DMS53 (cell line): ENCODE measurements at regions not wholly inside any gene's neighbourhood (a gene's known extent, or its start where the extent isn't known, plus 50 kb on each side); places are given as distances from the start of the nearest gene placed in this dataset.

Experiments
- DNase-seq: peaks from one replicate; lab custom pipeline; 2025; lab: John Stamatoyannopoulos, UW

- DNase-seq: no peak
These were observed 196.3 kb downstream of the PSAT1 start for GRCh38 chr9:78493166-78493742.

DNA sequence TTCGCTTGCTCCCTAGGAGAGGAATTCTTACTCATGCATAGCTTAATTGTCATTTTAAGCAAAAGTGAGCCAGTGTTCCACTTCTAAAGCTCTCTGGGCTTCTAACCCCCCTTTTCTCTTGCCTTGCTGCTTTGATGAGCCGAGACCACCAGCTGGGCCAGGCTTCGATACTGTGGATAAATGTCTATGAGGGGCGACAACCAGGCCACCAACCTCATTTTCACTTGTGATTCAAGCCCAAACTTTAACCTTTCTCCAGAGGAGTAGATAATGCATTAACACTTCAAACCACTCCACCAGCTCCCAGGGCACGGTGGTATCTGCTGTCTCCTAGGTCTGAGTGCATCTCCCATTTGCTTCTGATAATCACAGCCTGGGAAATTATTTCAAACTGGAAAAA lies 205.6 kb downstream of the PSAT1 start:
- no peak for DNase-seq

DNA sequence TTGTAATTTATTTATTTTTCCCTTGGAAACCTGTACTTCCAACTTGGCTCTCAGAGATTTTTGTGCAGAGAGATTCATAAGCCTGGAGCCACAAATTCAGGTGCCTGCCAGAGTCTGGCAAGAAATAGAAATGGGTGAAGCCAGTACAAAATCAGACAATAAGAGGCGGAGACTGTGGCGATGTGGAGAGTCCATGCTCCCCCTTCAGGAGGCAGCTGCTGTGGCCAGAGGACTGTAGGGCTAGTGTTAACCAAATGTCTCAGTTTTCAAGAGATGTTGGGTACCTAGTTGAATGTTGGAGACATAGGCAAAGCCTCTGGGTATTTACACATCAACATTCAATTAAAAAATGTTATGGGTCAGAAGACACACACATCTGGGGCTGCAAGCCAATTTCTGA lies 208.6 kb downstream of the PSAT1 start:
- no peak for DNase-seq

DNA sequence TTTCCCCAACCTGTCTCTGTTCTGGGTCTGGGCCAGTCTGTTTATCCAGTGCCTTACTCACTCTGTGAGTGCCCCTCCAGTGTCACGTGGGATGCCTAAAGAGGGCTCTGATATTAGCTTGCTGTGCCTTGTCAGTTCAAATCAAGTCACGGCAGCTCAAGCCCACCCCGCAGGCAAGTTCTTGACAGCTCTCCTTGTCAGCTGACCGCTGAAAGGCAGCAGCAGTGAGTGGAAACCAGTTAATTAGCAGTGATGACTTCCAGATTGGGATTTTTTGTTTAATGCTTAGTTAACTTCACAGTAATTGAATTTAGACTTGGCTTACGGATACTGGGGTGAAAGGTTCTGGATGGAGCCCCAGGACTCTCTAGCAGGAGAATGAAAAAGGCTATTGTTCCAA lies 210.1 kb downstream of the PSAT1 start:
- DNase-seq: no peak

DNA sequence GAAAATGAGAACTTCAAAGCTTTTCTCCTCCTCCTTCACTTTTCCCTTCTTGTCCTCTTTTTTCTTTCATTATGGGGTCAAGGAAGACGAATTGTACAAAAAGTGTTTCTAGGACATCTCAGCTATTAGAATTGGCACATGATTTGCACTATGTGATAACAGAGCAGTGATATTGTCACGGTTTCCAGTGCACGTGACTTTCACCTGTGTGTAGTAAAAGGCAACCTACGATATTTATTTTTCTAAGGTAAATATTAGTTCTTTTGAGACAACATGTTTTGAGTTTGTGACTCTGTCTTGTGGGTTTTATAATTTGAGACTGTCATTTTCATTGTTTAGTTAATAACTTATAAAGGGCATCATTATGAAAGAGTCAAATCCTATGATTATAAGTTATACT lies 213.1 kb downstream of the PSAT1 start:
- peak; percentile 55 for DNase-seq

DNA sequence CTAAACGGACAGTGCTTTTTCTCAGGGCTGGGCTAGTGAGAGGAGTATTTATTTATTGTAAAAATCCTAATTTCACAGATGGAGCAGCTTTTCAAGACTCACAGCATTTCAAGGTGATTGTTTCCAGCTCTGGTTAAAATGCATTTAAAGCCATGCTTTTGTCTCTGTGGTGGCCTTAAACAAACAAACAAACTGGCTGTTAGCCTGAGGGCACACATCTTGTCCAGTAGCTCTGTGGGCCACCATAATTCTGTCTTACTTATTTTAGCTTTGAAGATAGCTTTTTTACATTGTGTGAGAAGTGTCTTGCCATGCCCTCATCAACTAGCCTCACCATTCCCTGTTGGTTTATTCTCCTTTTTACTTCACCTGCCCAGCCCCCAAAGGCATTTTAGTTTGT lies 218.2 kb downstream of the PSAT1 start:
- no peak for DNase-seq

GRCh38 chr9:78519786-78520185 lies 222.9 kb downstream of the PSAT1 start:
- no peak for DNase-seq

- no peak for DNase-seq
These were observed 224.8 kb downstream of the PSAT1 start for GRCh38 chr9:78521680-78522079.

GRCh38 chr9:78525986-78526560 lies 229.1 kb downstream of the PSAT1 start:
- no peak for DNase-seq

- DNase-seq: no peak
These were observed 236.6 kb downstream of the PSAT1 start for GRCh38 chr9:78533500-78533899.

- DNase-seq: peak; percentile 19
These were observed 242.3 kb downstream of the PSAT1 start for GRCh38 chr9:78539188-78539587.

DNA sequence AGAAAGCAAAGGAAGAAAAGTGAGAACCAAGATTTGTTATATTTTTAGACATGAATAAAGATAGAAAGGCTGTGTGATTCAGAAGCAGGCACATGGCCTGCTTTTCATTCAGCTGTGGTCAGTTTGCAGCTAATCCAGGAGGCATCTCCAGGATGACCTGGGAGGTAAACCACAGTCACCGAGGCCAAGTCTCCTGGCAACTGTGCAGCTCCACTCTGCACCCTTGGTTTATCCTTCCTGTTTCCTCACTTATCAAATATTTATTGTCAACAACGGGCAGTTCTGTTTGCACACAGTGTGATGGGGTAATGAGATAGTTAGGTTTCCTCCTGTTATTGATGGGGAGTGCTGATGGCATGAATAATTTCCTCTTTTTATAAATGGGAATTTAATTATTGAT lies 243.0 kb downstream of the PSAT1 start:
- peak; percentile 93 for DNase-seq

- peak; percentile 72 for DNase-seq
These were observed 245.0 kb downstream of the PSAT1 start for GRCh38 chr9:78541868-78542443.

DNA sequence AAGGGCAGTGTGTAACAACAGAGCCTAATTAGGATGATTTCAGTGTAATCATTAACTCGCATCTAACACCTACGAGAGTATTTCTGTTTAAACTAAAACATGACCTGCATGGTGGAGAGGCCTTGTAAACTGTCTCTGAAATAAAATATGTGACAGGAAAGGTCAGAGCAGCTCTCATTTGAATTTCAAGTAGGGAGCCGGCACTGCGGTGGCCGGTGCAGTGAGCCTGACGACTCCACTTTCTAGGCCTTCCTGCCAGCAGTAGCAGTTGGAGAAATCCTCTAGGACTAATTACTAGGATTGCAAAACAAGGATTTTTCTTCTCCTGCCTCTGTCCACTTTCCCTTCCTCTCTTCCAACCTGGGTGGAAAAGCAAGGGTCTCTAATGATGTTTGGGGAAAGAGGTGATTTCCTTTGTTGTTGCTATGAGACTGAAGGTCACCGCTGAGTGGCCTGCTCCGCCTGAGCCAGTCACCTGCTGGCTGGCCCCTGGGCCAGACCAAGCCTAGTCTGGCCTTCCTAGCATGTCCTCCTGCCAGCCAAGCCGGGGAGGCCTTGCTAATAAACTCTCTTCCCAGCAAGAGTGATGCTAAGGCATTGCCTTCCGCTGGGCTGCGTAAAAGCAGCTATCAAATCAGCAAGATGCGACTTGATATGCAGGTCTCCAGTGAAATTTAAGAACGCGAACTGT lies 245.7 kb downstream of the PSAT1 start:
- peak; percentile 82 for DNase-seq

DNA sequence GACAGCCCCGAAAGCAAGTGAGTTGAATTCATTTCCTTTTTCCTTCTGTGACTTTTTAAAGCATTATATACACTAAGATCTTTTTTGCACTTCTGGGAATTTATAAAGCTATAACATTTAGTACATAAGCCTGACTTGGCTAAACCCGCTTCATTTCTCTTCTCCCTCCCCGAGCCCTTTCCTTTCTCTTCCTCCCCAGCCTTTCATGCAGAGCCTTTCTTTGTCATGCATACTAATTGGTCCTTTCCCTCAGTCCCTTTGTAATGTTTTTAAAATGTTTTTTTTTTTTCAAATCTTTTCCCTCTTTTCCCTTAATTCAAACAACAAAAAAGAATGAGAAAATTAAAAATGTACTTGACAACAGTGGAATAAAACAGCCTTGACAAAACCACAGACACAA lies 246.4 kb downstream of the PSAT1 start:
- DNase-seq: no peak

GRCh38 chr9:78544230-78544629 lies 247.3 kb downstream of the PSAT1 start:
- DNase-seq: no peak

- DNase-seq: no peak
These were observed 250.9 kb downstream of the PSAT1 start for GRCh38 chr9:78547831-78548230.

DNA sequence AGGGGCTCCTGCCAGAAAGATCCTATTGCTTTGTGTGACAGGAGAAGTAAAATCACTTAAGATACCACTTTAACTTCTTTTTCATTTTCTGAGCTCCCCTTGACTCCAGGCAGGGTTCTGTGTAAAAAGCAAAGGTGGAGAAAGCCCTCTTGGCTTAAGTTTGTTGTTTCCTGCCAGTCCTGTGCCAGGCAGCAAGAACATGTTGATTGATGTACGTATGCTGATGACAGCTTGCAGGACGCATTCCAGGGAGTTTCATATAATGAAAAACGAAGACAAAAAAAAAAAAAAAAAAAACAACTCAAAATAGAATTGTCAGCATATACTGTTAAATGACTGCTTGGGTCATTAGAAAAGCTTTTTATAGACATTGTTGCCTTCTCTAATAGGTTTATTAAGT lies 251.7 kb downstream of the PSAT1 start:
- no peak for DNase-seq

- DNase-seq: no peak
These were observed 252.8 kb downstream of the PSAT1 start for GRCh38 chr9:78549711-78550110.

- DNase-seq: peak; percentile 61
These were observed 255.9 kb downstream of the PSAT1 start for GRCh38 chr9:78552802-78553201.

- peak; percentile 57 for DNase-seq
These were observed 260.6 kb downstream of the PSAT1 start for GRCh38 chr9:78557540-78557939.

- peak; percentile 24 for DNase-seq
These were observed 262.5 kb downstream of the PSAT1 start for GRCh38 chr9:78559449-78559885.

- no peak for DNase-seq
These were observed 265.1 kb downstream of the PSAT1 start for GRCh38 chr9:78562021-78562420.
